Testis (tissue), 2 donors: ENCODE measurements at regions not wholly inside any gene's neighbourhood (a gene's known extent, or its start where the extent isn't known, plus 50 kb on each side); places are given as distances from the start of the nearest gene placed in this dataset.
"Not testable (repeated sequence)": the region's sequence is repeated elsewhere in the genome, so short reads cannot be mapped to it uniquely, and the experiment has no call there.

ENCODE experiments used
- DNase-seq: peaks from one replicate; pipeline ENCODE4 v3.0.0-alpha.2; 2019
- H3K27ac ChIP-seq, 2 donors: fragments of 200-600 bp; sonication (generic); one replicate each; pipeline ENCODE4 v1.5.1; 2019
- H3K27me3 ChIP-seq: fragments of 200-600 bp; sonication (generic); one replicate; pipeline ENCODE4 v1.5.1; 2019
- H3K36me3 ChIP-seq: fragments of 200-600 bp; sonication (generic); one replicate; pipeline ENCODE4 v1.5.1; 2017; ENCODE audit warnings: low read depth; ENCODE audit errors: missing control alignments
- H3K4me1 ChIP-seq: fragments of 200-600 bp; sonication (generic); one replicate; pipeline ENCODE4 v1.5.1; 2019
- H3K4me3 ChIP-seq, 2 donors: fragments of 200-600 bp; sonication (generic); one replicate each; pipeline ENCODE4 v1.5.1; 2017 to 2019
- H3K9me3 ChIP-seq: fragments of 200-600 bp; sonication (generic); one replicate; pipeline ENCODE4 v1.5.1; 2017
- POLR2A ChIP-seq: fragments of 450-650 bp; IDR thresholded peaks from one replicate; pipeline ENCODE4 v1.6.1; 2017; ENCODE audit warnings: antibody characterized with exemption, mild to moderate bottlenecking, moderate library complexity
- WGBS, 2 donors: methylation state at CpG; one replicate each; pipeline ENCODE4 v1.1.5; 2018; 5-methylcytosine and 5-hydroxymethylcytosine counted together
- intact Hi-C: fragments of 100-400 bp; cut with DNase I; formaldehyde crosslinking; loops from one replicate; pipeline ENCODE4 v1.15.1; 2023; ENCODE audit warnings: low total_unique reads
- TF ChIP-seq, protein P1 (sequence below), 3 experiments: fragments of 450-650 bp in 2 of 3; fragments of 200-600 bp in 1 of 3; sonication (generic) in 1 of 3; IDR thresholded peaks; one replicate each; pipeline ENCODE4 v1.5.1; 2016 to 2019; ENCODE audit warnings: antibody characterized with exemption in 3 of 3, mild to moderate bottlenecking in 2 of 3, moderate library complexity in 1 of 3

DNA sequence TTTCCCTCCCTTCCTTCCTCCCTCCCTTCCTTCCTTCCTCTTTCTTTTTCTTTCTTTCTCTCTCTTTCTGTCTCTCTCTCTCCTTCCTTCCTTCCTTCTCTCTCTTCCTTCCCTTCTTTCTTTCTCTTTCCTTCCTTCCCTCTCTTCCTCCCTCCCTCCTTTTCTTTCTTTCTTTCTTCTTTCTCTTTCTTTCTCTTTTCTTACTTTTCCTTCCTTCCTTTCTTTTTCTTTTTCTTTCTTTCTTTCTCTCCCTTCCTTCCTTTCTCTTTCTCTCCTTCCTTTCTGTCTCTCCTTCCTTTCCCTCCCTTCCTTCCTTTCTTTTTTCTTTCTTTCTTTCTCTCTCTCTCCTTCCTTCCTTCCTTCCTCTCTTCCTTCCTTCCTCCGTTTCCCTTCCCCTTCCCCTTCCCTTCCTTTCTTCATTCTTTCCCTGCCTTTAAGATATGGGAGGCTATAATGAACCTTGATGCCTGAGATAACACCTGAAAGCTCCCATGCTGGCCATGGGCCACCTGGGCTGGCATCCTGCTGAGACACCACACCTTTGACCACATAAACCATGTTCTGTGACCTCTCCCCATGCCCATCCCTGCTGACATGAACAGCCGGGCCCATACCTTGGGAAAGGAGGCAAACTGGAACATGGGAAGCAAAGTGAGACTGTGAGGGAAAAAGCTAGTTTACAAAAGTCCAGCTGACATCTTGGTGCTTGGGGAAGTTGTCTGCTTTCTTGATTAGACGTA lies 197.8 kb upstream of the ZNF618 start:
- no peak for DNase-seq
- intact Hi-C loops, result no loop called here

DNA sequence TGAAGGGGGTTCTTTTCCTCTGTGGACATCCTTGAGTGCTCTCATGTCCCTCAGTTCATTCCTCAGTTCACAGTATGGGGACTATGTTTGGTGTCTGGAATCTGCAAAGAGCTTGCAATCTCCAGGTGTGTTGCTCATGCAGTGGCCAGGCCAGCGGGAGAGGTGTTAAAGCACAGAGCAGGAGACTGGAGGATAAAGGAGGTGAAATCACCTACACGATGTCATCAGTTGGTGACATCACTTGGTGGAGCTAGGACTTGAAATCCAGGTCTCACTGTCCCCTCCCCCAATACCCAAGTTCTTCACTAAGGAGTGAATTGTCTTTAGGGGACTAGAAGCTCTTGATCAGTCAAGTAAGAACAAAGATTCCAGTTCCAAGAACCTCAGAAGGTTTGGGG lies 197.3 kb upstream of the ZNF618 start:
- no peak overlapping the region for H3K27ac ChIP-seq
- no peaks in the 10 kb centered on the region for H3K9me3 ChIP-seq
- H3K36me3 ChIP-seq, result no peaks in the 10 kb centered on the region
- no peaks in the 10 kb centered on the region for H3K4me1 ChIP-seq
- intact Hi-C loops, result no loop called here
- TF ChIP-seq POLR2A, result no peak
- TF ChIP-seq, protein P1, sequence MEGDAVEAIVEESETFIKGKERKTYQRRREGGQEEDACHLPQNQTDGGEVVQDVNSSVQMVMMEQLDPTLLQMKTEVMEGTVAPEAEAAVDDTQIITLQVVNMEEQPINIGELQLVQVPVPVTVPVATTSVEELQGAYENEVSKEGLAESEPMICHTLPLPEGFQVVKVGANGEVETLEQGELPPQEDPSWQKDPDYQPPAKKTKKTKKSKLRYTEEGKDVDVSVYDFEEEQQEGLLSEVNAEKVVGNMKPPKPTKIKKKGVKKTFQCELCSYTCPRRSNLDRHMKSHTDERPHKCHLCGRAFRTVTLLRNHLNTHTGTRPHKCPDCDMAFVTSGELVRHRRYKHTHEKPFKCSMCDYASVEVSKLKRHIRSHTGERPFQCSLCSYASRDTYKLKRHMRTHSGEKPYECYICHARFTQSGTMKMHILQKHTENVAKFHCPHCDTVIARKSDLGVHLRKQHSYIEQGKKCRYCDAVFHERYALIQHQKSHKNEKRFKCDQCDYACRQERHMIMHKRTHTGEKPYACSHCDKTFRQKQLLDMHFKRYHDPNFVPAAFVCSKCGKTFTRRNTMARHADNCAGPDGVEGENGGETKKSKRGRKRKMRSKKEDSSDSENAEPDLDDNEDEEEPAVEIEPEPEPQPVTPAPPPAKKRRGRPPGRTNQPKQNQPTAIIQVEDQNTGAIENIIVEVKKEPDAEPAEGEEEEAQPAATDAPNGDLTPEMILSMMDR (IDR thresholded peaks at IDR 0.05), result no peak
- no peaks in the 10 kb centered on the region for H3K27me3 ChIP-seq
- no peak for DNase-seq
- H3K4me3 ChIP-seq, result no peak overlapping the region
- WGBS, 2 donors, result 87 to 92% methylated on average over 2 of the region's 2 CpGs

More for the DNA sequence above, 197.8 kb upstream of the ZNF618 start:
- WGBS, 2 donors, result 86 to 87% methylated on average over 3 of the region's 3 CpGs
- no peak overlapping the region for H3K4me3 ChIP-seq
- H3K9me3 ChIP-seq, result no peaks in the 10 kb centered on the region
- no peaks in the 10 kb centered on the region for H3K4me1 ChIP-seq
- H3K27ac ChIP-seq, result no peak overlapping the region
- H3K27me3 ChIP-seq, result no peaks in the 10 kb centered on the region
- no peaks in the 10 kb centered on the region for H3K36me3 ChIP-seq
- TF ChIP-seq, protein P1 (IDR thresholded peaks at IDR 0.05), result no peak
- TF ChIP-seq POLR2A, result no peak

DNA sequence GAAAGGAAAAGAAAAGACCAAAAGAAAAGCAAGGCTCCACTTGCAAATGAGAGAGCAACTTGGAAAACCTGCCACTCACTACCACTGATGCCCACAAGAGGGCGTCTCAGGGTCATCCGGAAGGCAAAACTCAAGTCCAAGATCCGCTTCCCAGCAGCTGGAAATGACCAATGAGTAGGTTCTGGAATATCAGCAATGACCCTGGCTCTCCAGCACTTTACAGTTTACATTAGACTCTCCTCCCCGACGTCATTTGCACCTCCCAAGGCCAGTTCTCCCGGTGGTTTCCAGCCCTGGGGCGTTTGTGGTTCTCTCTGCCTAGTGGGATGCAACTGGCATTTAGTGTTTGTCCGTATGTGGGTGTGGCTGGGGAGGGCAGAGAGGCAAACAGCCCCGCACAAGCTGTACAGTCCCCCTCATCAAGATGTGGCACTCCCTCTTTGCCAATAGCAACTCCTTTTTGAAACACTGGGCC lies 193.8 kb upstream of the ZNF618 start:
- Histone ChIP-seq H3K4me3 (no peak overlapping the region), H3K27ac (no peak overlapping the region), H3K27me3 (no peaks in the 10 kb centered on the region), H3K4me1 (no peaks in the 10 kb centered on the region), H3K36me3 (no peaks in the 10 kb centered on the region), H3K9me3 (no peaks in the 10 kb centered on the region)
- DNase-seq, result peak; percentile 89
- intact Hi-C loops, result no loop called here
- TF ChIP-seq, protein P1 (IDR thresholded peaks at IDR 0.05), result peak; percentile 70 to 93 (median 83)
- TF ChIP-seq POLR2A, result no peak
- 16 to 18% methylated on average over 7 to 9 of the region's 9 CpGs for WGBS, 2 donors

DNA sequence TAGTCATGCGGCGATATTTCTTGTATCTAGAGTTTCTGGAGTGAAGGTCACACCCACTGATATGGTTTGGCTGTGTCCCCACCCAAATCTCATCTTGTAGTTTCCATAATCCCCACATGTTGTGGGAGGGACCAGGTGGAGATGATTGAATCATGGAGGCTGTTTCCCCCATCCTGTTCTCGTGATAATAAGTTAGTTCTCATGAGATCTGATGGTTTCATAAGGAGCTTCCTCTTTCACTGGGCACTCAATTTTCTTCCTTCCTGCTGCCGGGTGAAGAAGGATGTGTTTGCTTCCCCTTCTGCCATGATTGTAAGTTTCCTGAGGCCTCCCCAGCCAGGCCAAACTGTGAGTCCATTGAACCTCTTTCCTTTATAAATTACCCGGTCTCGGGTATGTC lies 190.5 kb upstream of the ZNF618 start:
- DNase-seq, H3K27me3 ChIP-seq, H3K36me3 ChIP-seq, intact Hi-C loops, H3K9me3 ChIP-seq, H3K4me3 ChIP-seq, H3K4me1 ChIP-seq, H3K27ac ChIP-seq: not testable (repeated sequence)
- WGBS, 2 donors, result 81 to 92% methylated on average over 6 of the region's 6 CpGs

DNA sequence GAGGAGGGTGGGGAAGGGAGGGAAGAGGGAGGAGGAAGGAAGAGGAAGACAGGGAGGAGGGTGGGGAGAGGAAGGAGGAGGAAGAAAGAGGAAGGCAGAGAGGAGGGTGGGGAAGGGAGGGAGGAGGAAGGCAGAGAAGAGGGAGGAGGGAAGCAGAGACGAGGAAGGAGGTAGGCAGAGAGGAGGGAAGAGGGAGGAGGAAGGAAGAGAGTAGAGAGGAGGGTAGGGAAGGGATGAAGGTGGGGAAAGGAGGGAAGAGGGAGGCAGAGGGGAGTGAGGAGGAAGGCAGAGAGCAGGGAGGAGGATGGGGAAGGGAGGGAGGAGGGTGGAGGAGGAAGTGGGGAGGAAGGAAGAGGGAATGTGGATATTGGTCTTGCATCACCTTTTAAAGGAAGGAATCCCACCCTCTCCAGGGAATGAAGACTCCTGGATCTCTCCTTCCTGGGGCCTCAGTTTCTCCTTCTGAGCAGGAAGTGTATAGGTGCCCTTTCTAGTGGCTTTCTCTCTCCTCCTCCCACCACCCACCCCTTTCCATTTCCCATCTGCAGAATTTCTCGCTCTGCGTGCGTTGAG lies 188.9 kb upstream of the ZNF618 start:
- no peaks in the 10 kb centered on the region for H3K9me3 ChIP-seq
- intact Hi-C loops, result no loop called here
- peaks cover 10% of the 10 kb centered on the region for H3K4me1 ChIP-seq
- H3K36me3 ChIP-seq, result no peaks in the 10 kb centered on the region
- TF ChIP-seq, protein P1 (IDR thresholded peaks at IDR 0.05), result no peak
- TF ChIP-seq POLR2A, result no peak
- no peak for DNase-seq
- H3K27ac ChIP-seq, result no peak overlapping the region
- WGBS, 2 donors, result 43 to 49% methylated on average over 4 of the region's 4 CpGs
- no peaks in the 10 kb centered on the region for H3K27me3 ChIP-seq
- no peak overlapping the region for H3K4me3 ChIP-seq
